HCT116 (cell line): ENCODE measurements at regions not wholly inside any gene's neighbourhood (a gene's known extent, or its start where the extent isn't known, plus 50 kb on each side); places are given as distances from the start of the nearest gene placed in this dataset.

Source experiments
- CEBPB ChIP-seq: IDR thresholded peaks from 2 replicates; pipeline ENCODE4 v1.6.1; 2012; ENCODE audit warnings: low read depth
- EZH2 ChIP-seq: fragments of 200-600 bp; sonication (generic); IDR thresholded peaks from 2 replicates; pipeline ENCODE4 v1.6.1; 2017; ENCODE audit warnings: antibody characterized with exemption, mixed run types
- POLR2A ChIP-seq: IDR thresholded peaks from 2 replicates; pipeline ENCODE4 v1.7.0; 2011; ENCODE audit warnings: borderline replicate concordance; ENCODE audit not compliant: insufficient read depth, insufficient read length; ENCODE audit errors: extremely low read depth
- POLR2AphosphoS5 ChIP-seq: IDR thresholded peaks from 2 replicates; pipeline ENCODE4 v1.6.1; 2011; ENCODE audit warnings: mild to moderate bottlenecking, low read depth, low read length, moderate library complexity
- RAD21 ChIP-seq: IDR thresholded peaks from 2 replicates; pipeline ENCODE4 v1.6.1; 2012; ENCODE audit warnings: low read depth, mild to moderate bottlenecking
- SIN3A ChIP-seq: IDR thresholded peaks from 2 replicates; pipeline ENCODE4 v1.6.1; 2012; ENCODE audit warnings: low read depth
- SP1 ChIP-seq: IDR thresholded peaks from 2 replicates; pipeline ENCODE4 v1.6.1; 2012; ENCODE audit warnings: low read depth
- ZNF274 ChIP-seq: fragments of 200-500 bp; sonication (Bioruptor generic); IDR thresholded peaks from 2 replicates; pipeline ENCODE4 v1.6.1; 2014; ENCODE audit warnings: mild to moderate bottlenecking, low read depth, low read length, inconsistent platforms
- TF ChIP-seq, protein P1 (sequence below), 3 experiments: fragments of 200-600 bp in 1 of 3; sonication (generic) in 1 of 3; IDR thresholded peaks in 2 of 3; conservative IDR thresholded peaks in 1 of 3; 2 replicates each; pipeline ENCODE4 v1.5.1; 2012 to 2017; ENCODE audit warnings: low read depth in 2 of 3, low read length in 2 of 3, antibody characterized with exemption in 1 of 3, borderline replicate concordance in 1 of 3, control low read depth in 1 of 3, mild to moderate bottlenecking in 1 of 3, mixed read lengths in 1 of 3, mixed run types in 1 of 3, moderate library complexity in 1 of 3; ENCODE audit not compliant: insufficient read depth in 1 of 3
- TF ChIP-seq, protein P2 (sequence below): IDR thresholded peaks from 2 replicates; pipeline ENCODE4 v1.6.1; 2012

DNA sequence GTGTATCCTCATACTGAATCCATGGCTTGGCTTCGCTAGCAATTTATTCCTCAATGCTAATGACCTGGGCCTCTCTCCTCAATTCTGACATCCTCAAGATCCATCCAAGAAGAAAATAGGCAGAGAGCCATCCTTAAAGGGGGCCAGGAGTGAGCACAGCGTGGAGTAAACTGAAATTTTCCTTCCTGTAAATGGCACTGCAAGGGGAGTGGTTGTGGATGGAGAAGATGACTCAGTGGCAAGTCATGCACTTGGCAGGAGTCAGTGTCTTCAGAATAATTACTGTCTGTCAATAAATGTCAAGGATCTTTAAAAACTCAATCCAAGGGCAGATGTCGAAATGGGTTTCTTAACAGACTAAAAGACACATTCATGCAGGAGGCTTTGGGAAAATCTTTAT lies 88.0 kb upstream of the TMEM132C start:
- TF ChIP-seq ZNF274: no peak
- no peak for TF ChIP-seq EZH2
- TF ChIP-seq, protein P1, sequence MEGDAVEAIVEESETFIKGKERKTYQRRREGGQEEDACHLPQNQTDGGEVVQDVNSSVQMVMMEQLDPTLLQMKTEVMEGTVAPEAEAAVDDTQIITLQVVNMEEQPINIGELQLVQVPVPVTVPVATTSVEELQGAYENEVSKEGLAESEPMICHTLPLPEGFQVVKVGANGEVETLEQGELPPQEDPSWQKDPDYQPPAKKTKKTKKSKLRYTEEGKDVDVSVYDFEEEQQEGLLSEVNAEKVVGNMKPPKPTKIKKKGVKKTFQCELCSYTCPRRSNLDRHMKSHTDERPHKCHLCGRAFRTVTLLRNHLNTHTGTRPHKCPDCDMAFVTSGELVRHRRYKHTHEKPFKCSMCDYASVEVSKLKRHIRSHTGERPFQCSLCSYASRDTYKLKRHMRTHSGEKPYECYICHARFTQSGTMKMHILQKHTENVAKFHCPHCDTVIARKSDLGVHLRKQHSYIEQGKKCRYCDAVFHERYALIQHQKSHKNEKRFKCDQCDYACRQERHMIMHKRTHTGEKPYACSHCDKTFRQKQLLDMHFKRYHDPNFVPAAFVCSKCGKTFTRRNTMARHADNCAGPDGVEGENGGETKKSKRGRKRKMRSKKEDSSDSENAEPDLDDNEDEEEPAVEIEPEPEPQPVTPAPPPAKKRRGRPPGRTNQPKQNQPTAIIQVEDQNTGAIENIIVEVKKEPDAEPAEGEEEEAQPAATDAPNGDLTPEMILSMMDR (IDR thresholded peaks at IDR 0.05 in 2 of 3, conservative IDR thresholded peaks at IDR 0.05 in 1 of 3; ENCODE audit: borderline replicate concordance in 1 of 3, insufficient read depth in 1 of 3, low read depth in 2 of 3, low read length in 2 of 3): no peak
- TF ChIP-seq RAD21: no peak
- TF ChIP-seq POLR2AphosphoS5: no peak
- TF ChIP-seq POLR2A: no peak
- TF ChIP-seq SIN3A: no peak
- TF ChIP-seq, protein P2, sequence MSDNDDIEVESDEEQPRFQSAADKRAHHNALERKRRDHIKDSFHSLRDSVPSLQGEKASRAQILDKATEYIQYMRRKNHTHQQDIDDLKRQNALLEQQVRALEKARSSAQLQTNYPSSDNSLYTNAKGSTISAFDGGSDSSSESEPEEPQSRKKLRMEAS: no peak
- no peak for TF ChIP-seq SP1
- no peak for TF ChIP-seq CEBPB
